ENCODE measurements at regions not wholly inside any gene's neighbourhood (a gene's known extent, or its start where the extent isn't known, plus 50 kb on each side); places are given as distances from the start of the nearest gene placed in this dataset.

DNA sequence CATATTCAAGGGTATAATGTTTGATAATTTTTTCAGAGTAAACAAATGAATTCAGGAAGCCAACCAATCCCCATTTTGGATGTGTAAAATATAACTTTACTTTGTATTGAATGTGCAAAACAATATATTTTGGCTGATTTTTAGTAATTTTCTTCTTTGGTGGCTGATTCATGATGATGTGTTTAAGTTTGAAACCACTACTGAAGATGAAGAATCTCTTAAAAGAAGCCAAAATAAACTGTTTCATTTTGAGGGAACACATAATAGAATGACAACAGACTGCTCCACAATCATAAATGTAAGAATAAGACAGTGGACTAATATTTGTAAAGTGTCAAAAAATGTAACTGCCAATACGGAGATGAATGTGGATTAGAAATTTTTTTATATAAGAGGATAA, 52.5 kb upstream of the TRIM43 start:
- DNase-seq, result no peak

DNA sequence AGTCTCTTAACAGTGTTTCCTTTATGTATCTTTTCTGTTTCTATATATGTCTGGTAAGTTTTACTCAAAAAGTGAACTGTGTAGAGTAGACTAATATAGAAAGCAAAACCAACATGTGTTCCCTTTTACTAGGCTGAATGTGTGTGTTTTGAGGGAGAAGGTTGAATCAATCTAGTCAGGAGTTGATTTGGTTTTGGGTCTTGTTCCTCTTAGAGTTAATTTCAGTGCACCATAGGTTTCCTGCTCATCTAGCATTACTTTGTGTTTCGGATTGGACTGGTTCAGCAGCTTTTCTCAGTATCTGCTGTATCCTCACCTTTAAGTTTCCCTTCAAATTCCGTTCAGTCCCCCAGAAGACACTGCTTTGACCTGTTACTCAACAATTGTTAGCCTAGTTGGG, 52.0 kb upstream of the TRIM43 start:
- DNase-seq, result peak; percentile 4

Data from midbrain (tissue), 1 donor.